Heart right ventricle (tissue), 16 donors: ENCODE measurements at regions not wholly inside any gene's neighbourhood (a gene's known extent, or its start where the extent isn't known, plus 50 kb on each side); places are given as distances from the start of the nearest gene placed in this dataset.

ENCODE experiments used
- ATAC-seq, 8 donors: fragments of 200-7000 bp; cut with Tn5 transposase; one replicate each; pipeline ENCODE4 v1.9.1; 2020; ENCODE audit warnings: mild to moderate bottlenecking in 8 of 8, moderate library complexity in 8 of 8, moderate number of reproducible peaks in 1 of 8
- DNase-seq, 2 donors: peaks; one replicate each; pipeline ENCODE4 v3.0.0-alpha.2; 2020
- H3K27ac ChIP-seq, 10 donors: fragments of 200-600 bp; sonication (generic) in 2 of 10; one replicate each; pipeline versions ENCODE4 v1.5.0 to v1.8.0; 2020 to 2022; ENCODE audit warnings: mild to moderate bottlenecking in 3 of 10
- H3K27me3 ChIP-seq, 7 donors: fragments of 200-600 bp; one replicate each; pipeline ENCODE4 v1.8.0; 2021 to 2022; ENCODE audit warnings: mild to moderate bottlenecking in 2 of 7
- H3K36me3 ChIP-seq, 9 donors: fragments of 200-600 bp; sonication (generic) in 1 of 9; one replicate each; pipeline versions ENCODE4 v1.5.0 to v1.8.0; 2020 to 2022; ENCODE audit warnings: mild to moderate bottlenecking in 2 of 9
- H3K4me1 ChIP-seq, 9 donors: fragments of 200-600 bp; sonication (generic) in 1 of 9; one replicate each; pipeline versions ENCODE4 v1.5.0 to v1.8.0; 2020 to 2022; ENCODE audit warnings: mild to moderate bottlenecking in 4 of 9
- H3K4me3 ChIP-seq, 10 donors: fragments of 200-600 bp; sonication (generic) in 2 of 10; one replicate each; pipeline versions ENCODE4 v1.5.0 to v1.8.0; 2020 to 2022; ENCODE audit warnings: mild to moderate bottlenecking in 7 of 10, moderate library complexity in 2 of 10
- H3K9me3 ChIP-seq, 11 donors: fragments of 200-600 bp in 10 of 11; sonication (generic) in 2 of 11; one replicate each; pipeline versions ENCODE4 v1.5.0 to v1.8.0; 2013 to 2022; ENCODE audit warnings: mild to moderate bottlenecking in 2 of 11, control low read depth in 1 of 11, moderate library complexity in 1 of 11
- CTCF ChIP-seq, 9 donors: fragments of 200-600 bp; sonication (generic) in 2 of 9; IDR thresholded peaks; one replicate each; pipeline versions ENCODE4 v1.5.0 to v1.8.0; 2021 to 2022; ENCODE audit warnings: antibody characterized with exemption in 9 of 9, mild to moderate bottlenecking in 5 of 9, moderate library complexity in 1 of 9
- WGBS, 2 donors: extraction: QIAGEN DNeasy Blood & Tissue Kit; methylation state at CpG; one replicate each; pipeline ENCODE4 v1.1.7; 2013; ENCODE audit warnings: inconsistent platforms in 1 of 2; 5-methylcytosine and 5-hydroxymethylcytosine counted together
- intact Hi-C, 10 donors: fragments of 100-400 bp; cut with DNase I; formaldehyde crosslinking; loops; one replicate each; pipeline versions ENCODE4 v1.11.1 to v1.14.2; 2022
- donor health status: Arrhythmogenic right ventricular cardiomyopathy.
- donor health status: ischemic (EF 13 %, LVEDD 7.1; RV severe dilation, severe dysfunction).
- donor health status: healthy with polysubstance abuse.
- donor health status: DM: no; HTN: yes; CAD: no.
- donor health status: DM: no; HTN: no; CAD: no.
- donor health status: ischemic (EF 25% LVEDD 6.9; RV normal size, moderate dysfunction).
- donor health status: ischemic (EF 25% LVEDD 5.7; RV mildly dilated, moderate dysfunction).
- donor health status: healthy.
- donor health status: DM: yes; HTN: yes; CAD: no.
- donor health status: Ischemic cardiomyopathy.
- donor health status: ischemic (EF 35%, LVEDD 5.7; RV mildly dilated, moderate dysfunction).
- donor health status: nonischemic (EF 11% LVEDD 7.7; RV severe dilation, severe dysfunction).
- donor health status: DM: yes; HTN: yes; CAD: no.
- donor health status: PGD.
- donor health status: ischemic (EF 29% LVEDD 5.4; RV normal size, mild dysfunction).
- donor health status: nonischemic (EF 23%, LVEDD 6.1; RV moderate dilation, normal function).

GRCh38 chrX:42992199-42992943 lies 214.4 kb upstream of the PPP1R2C start:
- DNase-seq (no peak), ATAC-seq (no peak)
- 61 to 78% methylated on average over 3 of the region's 3 CpGs for WGBS, 2 donors
- TF ChIP-seq CTCF (IDR thresholded peaks at IDR 0.05): no peak
- Histone ChIP-seq H3K4me1 (no peaks in the 10 kb centered on the region), H3K27ac (no peak overlapping the region), H3K27me3 (peaks cover 0 to 29% (median 0%) of the 10 kb centered on the region in 7 donors), H3K36me3 (no peaks in the 10 kb centered on the region), H3K4me3 (no peak overlapping the region), H3K9me3 (no peaks in the 10 kb centered on the region)
- intact Hi-C loops: no loop called here

GRCh38 chrX:42996861-42997260 lies 218.9 kb upstream of the PPP1R2C start:
- Histone ChIP-seq H3K27me3 (peaks cover 0 to 20% (median 0%) of the 10 kb centered on the region in 7 donors), H3K4me1 (no peaks in the 10 kb centered on the region), H3K36me3 (no peaks in the 10 kb centered on the region), H3K4me3 (no peak overlapping the region), H3K9me3 (no peaks in the 10 kb centered on the region), H3K27ac (no peak overlapping the region)
- ATAC-seq (no peak), DNase-seq (no peak)
- intact Hi-C loops: no loop called here
- 31 to 47% methylated on average over 3 of the region's 3 CpGs for WGBS, 2 donors
- no peak for TF ChIP-seq CTCF (IDR thresholded peaks at IDR 0.05)

GRCh38 chrX:43000121-43000520 lies 222.2 kb upstream of the PPP1R2C start:
- Histone ChIP-seq H3K27me3 (peaks cover 0 to 11% (median 0%) of the 10 kb centered on the region in 7 donors), H3K4me3 (no peak overlapping the region), H3K9me3 (no peaks in the 10 kb centered on the region), H3K36me3 (no peaks in the 10 kb centered on the region), H3K27ac (no peak overlapping the region), H3K4me1 (no peaks in the 10 kb centered on the region)
- TF ChIP-seq CTCF (IDR thresholded peaks at IDR 0.05): no peak
- ATAC-seq: no peak
- intact Hi-C loops: no loop called here
- WGBS, 2 donors: 60 to 62% methylated on average over 2 of the region's 2 CpGs
- no peak for DNase-seq

- no peaks in the 10 kb centered on the region for H3K9me3 ChIP-seq
- H3K27me3 ChIP-seq: peaks cover 0 to 9% (median 0%) of the 10 kb centered on the region in 7 donors
- TF ChIP-seq CTCF (IDR thresholded peaks at IDR 0.05): no peak
- no peaks in the 10 kb centered on the region for H3K36me3 ChIP-seq
- WGBS, 2 donors: 65 to 66% methylated on average over 4 of the region's 4 CpGs
- no peak overlapping the region for H3K4me3 ChIP-seq
- no peak overlapping the region for H3K27ac ChIP-seq
- no peak for ATAC-seq
- H3K4me1 ChIP-seq: no peaks in the 10 kb centered on the region
- no peak for DNase-seq
- intact Hi-C loops: no loop called here
Measured at GRCh38 chrX:43002526-43003203, 224.7 kb upstream of the PPP1R2C start.
